B cell (primary cell): ENCODE measurements at regions not wholly inside any gene's neighbourhood (a gene's known extent, or its start where the extent isn't known, plus 50 kb on each side); places are given as distances from the start of the nearest gene placed in this dataset.

Source experiments
- CTCF ChIP-seq: fragments of 200-600 bp; IDR thresholded peaks from one replicate; pipeline ENCODE4 v1.8.0; 2022; ENCODE audit warnings: antibody characterized with exemption, mild to moderate bottlenecking
- EZH2 ChIP-seq: IDR thresholded peaks from 2 replicates; pipeline ENCODE4 v1.6.1; 2012; ENCODE audit warnings: borderline replicate concordance, low read depth, mild to moderate bottlenecking, moderate library complexity, low read length; ENCODE audit not compliant: insufficient read depth, poor library complexity, severe bottlenecking

DNA sequence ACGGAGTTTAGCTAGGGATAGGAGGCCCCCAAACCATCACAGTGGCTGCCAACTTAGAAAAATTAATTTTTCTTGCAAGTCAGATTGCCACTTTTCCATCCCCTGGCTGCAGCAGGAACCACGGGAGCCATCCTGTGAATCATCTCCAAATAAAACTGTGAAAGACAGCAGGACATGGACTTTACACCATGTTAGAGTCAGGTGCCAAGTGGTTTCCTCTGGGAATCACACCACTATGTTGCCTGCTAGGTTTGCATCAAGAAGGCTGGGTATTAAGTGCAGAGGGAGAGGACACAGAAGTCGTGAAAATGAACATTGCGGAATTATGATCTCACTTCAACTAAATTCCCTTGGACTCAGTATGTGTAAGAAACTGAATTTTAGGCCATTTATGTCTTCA lies 471.3 kb upstream of the GOT2 start:
- TF ChIP-seq CTCF (no peak), EZH2 (no peak)
